ENCODE measurements at regions not wholly inside any gene's neighbourhood (a gene's known extent, or its start where the extent isn't known, plus 50 kb on each side); places are given as distances from the start of the nearest gene placed in this dataset.

GRCh38 chr2:7765236-7765635 lies 848.0 kb downstream of the RNF144A start:
- DNase-seq (ENCODE audit: low spot score in 2 of 2): no peak
- Histone ChIP-seq H3K4me3 (no peak overlapping the region), H3K9me3 (no peaks in the 10 kb centered on the region), H3K4me1 (no peaks in the 10 kb centered on the region), H3K27me3 (ENCODE audit: low read depth) (no peaks in the 10 kb centered on the region), H3K36me3 (replicated peaks) (no peaks in the 10 kb centered on the region)
- in situ Hi-C loops (cut with MboI; ENCODE audit: low sequenced_read_pairs): no loop called here

- no peak overlapping the region for H3K4me3 ChIP-seq
- in situ Hi-C loops (cut with MboI; ENCODE audit: low sequenced_read_pairs): no loop called here
- no peaks in the 10 kb centered on the region for H3K4me1 ChIP-seq
- DNase-seq (ENCODE audit: low spot score in 2 of 2): no peak
- no peaks in the 10 kb centered on the region for H3K27me3 ChIP-seq (ENCODE audit: low read depth)
- H3K9me3 ChIP-seq: no peaks in the 10 kb centered on the region
- H3K36me3 ChIP-seq (replicated peaks): no peaks in the 10 kb centered on the region
These were observed 849.0 kb downstream of the RNF144A start for GRCh38 chr2:7766088-7766722.

- Histone ChIP-seq H3K27me3 (ENCODE audit: low read depth) (no peaks in the 10 kb centered on the region), H3K9me3 (no peaks in the 10 kb centered on the region), H3K36me3 (replicated peaks) (no peaks in the 10 kb centered on the region), H3K4me3 (no peak overlapping the region), H3K4me1 (no peaks in the 10 kb centered on the region)
- in situ Hi-C loops (cut with MboI; ENCODE audit: low sequenced_read_pairs): no loop called here
- no peak for DNase-seq (ENCODE audit: low spot score in 2 of 2)
These were observed 849.9 kb downstream of the RNF144A start for GRCh38 chr2:7766978-7767565.

GRCh38 chr2:7767902-7768301 lies 850.7 kb downstream of the RNF144A start:
- in situ Hi-C loops (cut with MboI; ENCODE audit: low sequenced_read_pairs): no loop called here
- no peaks in the 10 kb centered on the region for H3K9me3 ChIP-seq
- DNase-seq (ENCODE audit: low spot score in 2 of 2): no peak
- no peaks in the 10 kb centered on the region for H3K4me1 ChIP-seq
- H3K27me3 ChIP-seq (ENCODE audit: low read depth): no peaks in the 10 kb centered on the region
- H3K4me3 ChIP-seq: no peak overlapping the region
- no peaks in the 10 kb centered on the region for H3K36me3 ChIP-seq (replicated peaks)

- in situ Hi-C loops (cut with MboI; ENCODE audit: low sequenced_read_pairs): no loop called here
- DNase-seq (ENCODE audit: low spot score in 2 of 2): no peak
- H3K27me3 ChIP-seq (ENCODE audit: low read depth): no peaks in the 10 kb centered on the region
- no peak overlapping the region for H3K4me3 ChIP-seq
- H3K9me3 ChIP-seq: no peaks in the 10 kb centered on the region
- H3K4me1 ChIP-seq: no peaks in the 10 kb centered on the region
- H3K36me3 ChIP-seq (replicated peaks): no peaks in the 10 kb centered on the region
These were observed 854.6 kb downstream of the RNF144A start for GRCh38 chr2:7771781-7772180.

- in situ Hi-C loops (cut with MboI; ENCODE audit: low sequenced_read_pairs): no loop called here
- no peak overlapping the region for H3K4me3 ChIP-seq
- no peaks in the 10 kb centered on the region for H3K9me3 ChIP-seq
- no peaks in the 10 kb centered on the region for H3K36me3 ChIP-seq (replicated peaks)
- no peak for DNase-seq (ENCODE audit: low spot score in 2 of 2)
- H3K4me1 ChIP-seq: no peaks in the 10 kb centered on the region
- H3K27me3 ChIP-seq (ENCODE audit: low read depth): no peaks in the 10 kb centered on the region
These were observed 856.4 kb downstream of the RNF144A start for GRCh38 chr2:7773362-7774360.

GRCh38 chr2:7774481-7774880 lies 857.3 kb downstream of the RNF144A start:
- in situ Hi-C loops (cut with MboI; ENCODE audit: low sequenced_read_pairs): no loop called here
- Histone ChIP-seq H3K4me3 (no peak overlapping the region), H3K4me1 (no peaks in the 10 kb centered on the region), H3K27me3 (ENCODE audit: low read depth) (no peaks in the 10 kb centered on the region), H3K36me3 (replicated peaks) (no peaks in the 10 kb centered on the region), H3K9me3 (no peaks in the 10 kb centered on the region)
- no peak for DNase-seq (ENCODE audit: low spot score in 2 of 2)

- Histone ChIP-seq H3K4me1 (no peaks in the 10 kb centered on the region), H3K27me3 (ENCODE audit: low read depth) (no peaks in the 10 kb centered on the region), H3K36me3 (replicated peaks) (no peaks in the 10 kb centered on the region), H3K4me3 (no peak overlapping the region), H3K9me3 (no peaks in the 10 kb centered on the region)
- no peak for DNase-seq (ENCODE audit: low spot score in 2 of 2)
- in situ Hi-C loops (cut with MboI; ENCODE audit: low sequenced_read_pairs): no loop called here
These were observed 860.5 kb downstream of the RNF144A start for GRCh38 chr2:7777668-7778067.

- no peak for DNase-seq (ENCODE audit: low spot score in 2 of 2)
- H3K27me3 ChIP-seq (ENCODE audit: low read depth): no peaks in the 10 kb centered on the region
- no peaks in the 10 kb centered on the region for H3K36me3 ChIP-seq (replicated peaks)
- H3K4me3 ChIP-seq: no peak overlapping the region
- no peaks in the 10 kb centered on the region for H3K4me1 ChIP-seq
- in situ Hi-C loops (cut with MboI; ENCODE audit: low sequenced_read_pairs): no loop called here
- no peaks in the 10 kb centered on the region for H3K9me3 ChIP-seq
These were observed 863.1 kb downstream of the RNF144A start for GRCh38 chr2:7780321-7780720.

GRCh38 chr2:7785700-7786099 lies 868.5 kb downstream of the RNF144A start:
- H3K4me3 ChIP-seq: no peak overlapping the region
- in situ Hi-C loops (cut with MboI; ENCODE audit: low sequenced_read_pairs): no loop called here
- no peaks in the 10 kb centered on the region for H3K4me1 ChIP-seq
- no peaks in the 10 kb centered on the region for H3K27me3 ChIP-seq (ENCODE audit: low read depth)
- DNase-seq (ENCODE audit: low spot score in 2 of 2): no peak
- no peaks in the 10 kb centered on the region for H3K36me3 ChIP-seq (replicated peaks)
- no peaks in the 10 kb centered on the region for H3K9me3 ChIP-seq

- Histone ChIP-seq H3K4me1 (no peaks in the 10 kb centered on the region), H3K27me3 (ENCODE audit: low read depth) (no peaks in the 10 kb centered on the region), H3K4me3 (no peak overlapping the region), H3K9me3 (no peaks in the 10 kb centered on the region), H3K36me3 (replicated peaks) (no peaks in the 10 kb centered on the region)
- in situ Hi-C loops (cut with MboI; ENCODE audit: low sequenced_read_pairs): no loop called here
- DNase-seq (ENCODE audit: low spot score in 2 of 2): no peak
These were observed 871.5 kb downstream of the RNF144A start for GRCh38 chr2:7788736-7789135.

GRCh38 chr2:7792031-7792651 lies 874.9 kb downstream of the RNF144A start:
- Histone ChIP-seq H3K36me3 (replicated peaks) (no peaks in the 10 kb centered on the region), H3K4me3 (no peak overlapping the region), H3K4me1 (no peaks in the 10 kb centered on the region), H3K27me3 (ENCODE audit: low read depth) (no peaks in the 10 kb centered on the region), H3K9me3 (no peaks in the 10 kb centered on the region)
- no peak for DNase-seq (ENCODE audit: low spot score in 2 of 2)
- in situ Hi-C loops (cut with MboI; ENCODE audit: low sequenced_read_pairs): no loop called here

- in situ Hi-C loops (cut with MboI; ENCODE audit: low sequenced_read_pairs): no loop called here
- H3K4me1 ChIP-seq: no peaks in the 10 kb centered on the region
- no peak for DNase-seq (ENCODE audit: low spot score in 2 of 2)
- H3K27me3 ChIP-seq (ENCODE audit: low read depth): no peaks in the 10 kb centered on the region
- H3K9me3 ChIP-seq: no peaks in the 10 kb centered on the region
- H3K36me3 ChIP-seq (replicated peaks): no peaks in the 10 kb centered on the region
- H3K4me3 ChIP-seq: no peak overlapping the region
These were observed 878.8 kb downstream of the RNF144A start for GRCh38 chr2:7795778-7796563.

Measured in HAP-1 (cell line).